ENCODE measurements at regions not wholly inside any gene's neighbourhood (a gene's known extent, or its start where the extent isn't known, plus 50 kb on each side); places are given as distances from the start of the nearest gene placed in this dataset.

GRCh38 chr3:87801409-87801808, 257.4 kb downstream of the CGGBP1 start:
- no peak overlapping the region for H3K27ac Mint-ChIP-seq
- no peaks in the 10 kb centered on the region for H3K36me3 Mint-ChIP-seq
- H3K9me3 Mint-ChIP-seq: no peaks in the 10 kb centered on the region
- peaks cover 8 to 44% (median 12%) of the 10 kb centered on the region in 5 donors for H3K27me3 Mint-ChIP-seq
- peaks cover 0 to 13% (median under 1%) of the 10 kb centered on the region in 4 donors for H3K4me1 Mint-ChIP-seq
- ATAC-seq: no peak
- POLR2A ChIA-PET: no interaction called here
- no peak for DNase-seq
- no peak overlapping the region for H3K4me3 Mint-ChIP-seq

GRCh38 chr3:87800516-87800915, 258.3 kb downstream of the CGGBP1 start:
- DNase-seq: no peak
- ATAC-seq: peak in 1 of 2 donors; percentile 27
- Mint-ChIP-seq H3K27me3 (peaks cover 15 to 46% (median 19%) of the 10 kb centered on the region in 5 donors), H3K36me3 (peaks cover 0 to 5% (median 0%) of the 10 kb centered on the region in 3 donors), H3K4me1 (peaks cover 5 to 16% (median 6%) of the 10 kb centered on the region in 4 donors), H3K27ac (no peak overlapping the region), H3K9me3 (no peaks in the 10 kb centered on the region), H3K4me3 (no peak overlapping the region)
- POLR2A ChIA-PET: no interaction called here

GRCh38 chr3:87798567-87798947, 260.2 kb downstream of the CGGBP1 start:
- Mint-ChIP-seq H3K36me3 (peaks cover 0 to 5% (median 0%) of the 10 kb centered on the region in 3 donors), H3K27ac (peak overlapping the region in 1 of 10 donors; percentile 20), H3K9me3 (no peaks in the 10 kb centered on the region), H3K27me3 (peaks cover 24 to 50% (median 29%) of the 10 kb centered on the region in 5 donors), H3K4me3 (no peak overlapping the region), H3K4me1 (peaks cover 5 to 21% (median 7%) of the 10 kb centered on the region in 4 donors)
- POLR2A ChIA-PET: interaction anchor here (0.6 kb wide), 1 partner anchor 161 kb away, joined by 3 read pairs; no protein-coding TSS in a partner anchor
- ATAC-seq: no peak
- DNase-seq: no peak

- Mint-ChIP-seq H3K4me3 (no peak overlapping the region), H3K9me3 (no peaks in the 10 kb centered on the region), H3K27ac (peak overlapping the region in 2 of 10 donors; percentile 14 to 20), H3K36me3 (peaks cover 0 to 5% (median 0%) of the 10 kb centered on the region in 3 donors), H3K4me1 (peaks cover 9 to 27% (median 13%) of the 10 kb centered on the region in 4 donors), H3K27me3 (peaks cover 28 to 53% (median 34%) of the 10 kb centered on the region in 5 donors)
- DNase-seq: no peak
- POLR2A ChIA-PET: interaction anchor here (0.6 kb wide), 1 partner anchor 161 kb away, joined by 3 read pairs; no protein-coding TSS in a partner anchor
- no peak for ATAC-seq
Measured at GRCh38 chr3:87797872-87798566, 260.8 kb downstream of the CGGBP1 start.

GRCh38 chr3:87796843-87797185, 262.0 kb downstream of the CGGBP1 start:
- no peaks in the 10 kb centered on the region for H3K9me3 Mint-ChIP-seq
- ATAC-seq (no peak), DNase-seq (no peak)
- peak overlapping the region in 1 of 10 donors; percentile 7 for H3K4me3 Mint-ChIP-seq
- POLR2A ChIA-PET: no interaction called here
- H3K27ac Mint-ChIP-seq: no peak overlapping the region
- H3K27me3 Mint-ChIP-seq: peaks cover 34 to 56% (median 40%) of the 10 kb centered on the region in 5 donors
- peaks cover 16 to 35% (median 23%) of the 10 kb centered on the region in 4 donors for H3K4me1 Mint-ChIP-seq
- H3K36me3 Mint-ChIP-seq: peaks cover 0 to 5% (median 0%) of the 10 kb centered on the region in 3 donors

- DNase-seq: no peak
- H3K27me3 Mint-ChIP-seq: peaks cover 37 to 61% (median 45%) of the 10 kb centered on the region in 5 donors
- peaks cover 0 to 5% (median 0%) of the 10 kb centered on the region in 3 donors for H3K36me3 Mint-ChIP-seq
- POLR2A ChIA-PET: no interaction called here
- H3K27ac Mint-ChIP-seq: no peak overlapping the region
- no peaks in the 10 kb centered on the region for H3K9me3 Mint-ChIP-seq
- ATAC-seq: no peak
- peak overlapping the region in 1 of 10 donors; percentile 20 for H3K4me3 Mint-ChIP-seq
- H3K4me1 Mint-ChIP-seq: peaks cover 16 to 37% (median 24%) of the 10 kb centered on the region in 4 donors
Measured at GRCh38 chr3:87796137-87796842, 262.5 kb downstream of the CGGBP1 start.

- H3K27ac Mint-ChIP-seq: no peak overlapping the region
Measured at GRCh38 chr3:87795701-87796100, 263.1 kb downstream of the CGGBP1 start.

GRCh38 chr3:87793337-87793877, 265.4 kb downstream of the CGGBP1 start:
- Mint-ChIP-seq H3K9me3 (peaks cover 0 to 3% (median 0%) of the 10 kb centered on the region in 9 donors), H3K27ac (peak overlapping the region in 1 of 10 donors; percentile 19), H3K4me1 (peaks cover 16 to 37% (median 24%) of the 10 kb centered on the region in 4 donors), H3K27me3 (peaks cover 43 to 79% (median 56%) of the 10 kb centered on the region in 5 donors), H3K36me3 (peaks cover 0 to 5% (median 0%) of the 10 kb centered on the region in 3 donors), H3K4me3 (peak overlapping the region; percentile 43 to 83 (median 64))
- DNase-seq (peak in 1 of 10 donors; percentile 2), ATAC-seq (peak in 1 of 2 donors; percentile 52)
- POLR2A ChIA-PET: no interaction called here

More at GRCh38 chr3:87795701-87796100, 263.1 kb downstream of the CGGBP1 start:
- peaks cover 42 to 66% (median 50%) of the 10 kb centered on the region in 5 donors for H3K27me3 Mint-ChIP-seq
- no peak overlapping the region for H3K4me3 Mint-ChIP-seq
- DNase-seq: no peak
- no peak for ATAC-seq
- no peaks in the 10 kb centered on the region for H3K9me3 Mint-ChIP-seq
- H3K36me3 Mint-ChIP-seq: peaks cover 0 to 5% (median 0%) of the 10 kb centered on the region in 3 donors
- POLR2A ChIA-PET: no interaction called here
- peaks cover 16 to 37% (median 24%) of the 10 kb centered on the region in 4 donors for H3K4me1 Mint-ChIP-seq

GRCh38 chr3:87792534-87793336, 266.1 kb downstream of the CGGBP1 start, which contains the start of gene HTR1F:
Gene HTR1F, plus strand, starts transcription at chr3:87792706.
- Mint-ChIP-seq H3K4me1 (peaks cover 16 to 37% (median 24%) of the 10 kb centered on the region in 4 donors), H3K27me3 (peaks cover 39 to 72% (median 52%) of the 10 kb centered on the region in 5 donors), H3K36me3 (peaks cover 0 to 5% (median 0%) of the 10 kb centered on the region in 3 donors), H3K4me3 (peak within 1 kb of the TSS; percentile 61 to 90 (median 82)), H3K27ac (peak within 1 kb of the TSS in 1 of 10 donors; percentile 19), H3K9me3 (peaks cover 0 to 3% (median 0%) of the 10 kb centered on the region in 9 donors)
- POLR2A ChIA-PET: no interaction called here
- ATAC-seq: peak; percentile 46 to 53
- peak in 3 of 10 donors; percentile 0 to 35 (median 5) for DNase-seq

GRCh38 chr3:87792198-87792533, 266.6 kb downstream of the CGGBP1 start:
- H3K36me3 Mint-ChIP-seq: peaks cover 0 to 5% (median 0%) of the 10 kb centered on the region in 3 donors
- ATAC-seq: no peak
- H3K27ac Mint-ChIP-seq: no peak overlapping the region
- POLR2A ChIA-PET: no interaction called here
- H3K4me1 Mint-ChIP-seq: peaks cover 16 to 35% (median 24%) of the 10 kb centered on the region in 4 donors
- H3K4me3 Mint-ChIP-seq: peak overlapping the region; percentile 61 to 90 (median 82)
- no peak for DNase-seq
- peaks cover 39 to 67% (median 51%) of the 10 kb centered on the region in 5 donors for H3K27me3 Mint-ChIP-seq
- peaks cover 0 to 3% (median 0%) of the 10 kb centered on the region in 9 donors for H3K9me3 Mint-ChIP-seq

- no peak for DNase-seq
- Mint-ChIP-seq H3K9me3 (peaks cover 0 to 3% (median 0%) of the 10 kb centered on the region in 9 donors), H3K4me3 (peak overlapping the region in 5 of 10 donors; percentile 61 to 88 (median 83)), H3K27me3 (peaks cover 39 to 59% (median 47%) of the 10 kb centered on the region in 5 donors), H3K4me1 (peaks cover 16 to 28% (median 24%) of the 10 kb centered on the region in 4 donors), H3K36me3 (peaks cover 0 to 5% (median 0%) of the 10 kb centered on the region in 3 donors), H3K27ac (no peak overlapping the region)
- POLR2A ChIA-PET: no interaction called here
- no peak for ATAC-seq
Measured at GRCh38 chr3:87791248-87792027, 267.4 kb downstream of the CGGBP1 start.

Data from naive thymus-derived CD8-positive, alpha-beta T cell (primary cell).